HL-60 (cell line): ENCODE measurements at regions not wholly inside any gene's neighbourhood (a gene's known extent, or its start where the extent isn't known, plus 50 kb on each side); places are given as distances from the start of the nearest gene placed in this dataset.

Source experiments
- DNase-seq, 2 experiments: peaks; one replicate each; pipeline ENCODE4 v3.0.0-alpha.2; 2010 to 2020; ENCODE audit warnings: low read depth in 1 of 2, low spot score in 1 of 2
- H3K27ac ChIP-seq: fragments of 250-450 bp; sonication (Bioruptor Pico); replicated peaks from 2 replicates; pipeline ENCODE4 v1.5.1; 2020; ENCODE audit warnings: mild to moderate bottlenecking, moderate library complexity
- H3K27me3 ChIP-seq: fragments of 250-450 bp; sonication (Bioruptor Pico); 2 replicates; pipeline ENCODE4 v1.5.1; 2021; ENCODE audit warnings: mild to moderate bottlenecking, moderate library complexity; ENCODE audit not compliant: insufficient read depth, poor library complexity, severe bottlenecking
- H3K4me3 ChIP-seq: replicated peaks from 2 replicates; pipeline ENCODE4 v1.5.1; 2011; ENCODE audit warnings: mild to moderate bottlenecking, control low read depth, low read length; ENCODE audit not compliant: insufficient read depth
- GABPA ChIP-seq: IDR thresholded peaks from 2 replicates; pipeline ENCODE4 v1.6.1; 2012; ENCODE audit warnings: low read depth
- POLR2AphosphoS5 ChIP-seq: IDR thresholded peaks from 2 replicates; pipeline ENCODE4 v1.6.1; 2012; ENCODE audit warnings: low read depth
- SPI1 ChIP-seq: IDR thresholded peaks from 2 replicates; pipeline ENCODE4 v1.6.1; 2012; ENCODE audit warnings: low read depth, mild to moderate bottlenecking, borderline replicate concordance
- TF ChIP-seq, protein P1 (sequence below): IDR thresholded peaks from one replicate; pipeline ENCODE4 v1.5.1; 2011; ENCODE audit warnings: low read length, control low read depth, inconsistent platforms; ENCODE audit not compliant: insufficient read depth
- TF ChIP-seq, protein P2 (sequence below): IDR thresholded peaks from 2 replicates; pipeline ENCODE4 v1.6.1; 2012; ENCODE audit warnings: low read depth; ENCODE audit not compliant: insufficient replicate concordance

DNA sequence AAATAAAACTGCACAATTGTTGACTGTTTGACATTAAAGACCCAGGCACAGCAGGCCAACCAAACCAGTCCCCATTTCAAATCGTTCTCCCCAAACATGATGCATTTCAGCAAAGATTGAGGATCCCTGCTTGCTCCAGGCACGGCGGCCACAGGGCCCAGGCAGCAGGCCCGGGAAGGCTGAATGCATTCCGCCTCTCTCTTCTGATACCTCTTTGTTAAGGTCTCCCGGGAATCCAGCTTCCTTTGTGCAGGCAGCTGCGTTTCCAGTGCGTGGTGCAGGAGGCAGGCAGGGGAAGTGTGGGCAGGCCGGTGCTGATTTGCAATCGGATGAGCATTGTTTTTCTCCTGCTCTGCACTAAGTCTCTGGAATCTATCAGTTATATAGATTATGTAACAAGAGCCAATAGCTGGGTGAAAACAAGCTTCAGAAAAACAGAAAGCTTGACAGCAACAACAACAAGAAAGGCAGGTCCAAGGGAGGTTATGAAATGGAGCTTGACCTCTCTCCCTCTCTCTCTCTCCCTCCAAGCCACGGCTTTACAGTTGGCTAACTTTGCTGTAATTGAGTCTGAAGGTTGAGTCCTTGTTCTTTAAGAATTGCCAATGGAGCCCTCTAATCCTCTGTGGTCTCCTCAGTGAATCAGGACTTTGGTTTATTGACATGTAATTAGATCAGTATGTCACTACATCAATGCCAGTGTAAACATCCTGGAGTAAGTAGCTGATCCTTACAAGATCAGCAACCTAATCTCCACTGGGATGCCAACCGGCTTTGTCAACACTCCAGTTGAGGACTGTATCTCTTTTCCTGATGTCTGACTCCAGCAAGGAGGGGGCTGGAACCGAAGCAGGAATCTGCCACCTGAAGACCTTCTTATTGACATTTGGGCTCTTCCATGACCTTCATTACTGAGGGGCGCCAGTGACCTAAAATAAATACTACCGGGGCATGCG lies 338.0 kb downstream of the TEX29 start:
- peaks cover 3% of the 10 kb centered on the region for H3K27me3 ChIP-seq
- H3K4me3 ChIP-seq: no peak overlapping the region
- no peak overlapping the region for H3K27ac ChIP-seq
- no peak for TF ChIP-seq SPI1
- TF ChIP-seq POLR2AphosphoS5: no peak
- no peak for TF ChIP-seq GABPA
- TF ChIP-seq, protein P1, sequence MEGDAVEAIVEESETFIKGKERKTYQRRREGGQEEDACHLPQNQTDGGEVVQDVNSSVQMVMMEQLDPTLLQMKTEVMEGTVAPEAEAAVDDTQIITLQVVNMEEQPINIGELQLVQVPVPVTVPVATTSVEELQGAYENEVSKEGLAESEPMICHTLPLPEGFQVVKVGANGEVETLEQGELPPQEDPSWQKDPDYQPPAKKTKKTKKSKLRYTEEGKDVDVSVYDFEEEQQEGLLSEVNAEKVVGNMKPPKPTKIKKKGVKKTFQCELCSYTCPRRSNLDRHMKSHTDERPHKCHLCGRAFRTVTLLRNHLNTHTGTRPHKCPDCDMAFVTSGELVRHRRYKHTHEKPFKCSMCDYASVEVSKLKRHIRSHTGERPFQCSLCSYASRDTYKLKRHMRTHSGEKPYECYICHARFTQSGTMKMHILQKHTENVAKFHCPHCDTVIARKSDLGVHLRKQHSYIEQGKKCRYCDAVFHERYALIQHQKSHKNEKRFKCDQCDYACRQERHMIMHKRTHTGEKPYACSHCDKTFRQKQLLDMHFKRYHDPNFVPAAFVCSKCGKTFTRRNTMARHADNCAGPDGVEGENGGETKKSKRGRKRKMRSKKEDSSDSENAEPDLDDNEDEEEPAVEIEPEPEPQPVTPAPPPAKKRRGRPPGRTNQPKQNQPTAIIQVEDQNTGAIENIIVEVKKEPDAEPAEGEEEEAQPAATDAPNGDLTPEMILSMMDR: no peak
- TF ChIP-seq, protein P2, sequence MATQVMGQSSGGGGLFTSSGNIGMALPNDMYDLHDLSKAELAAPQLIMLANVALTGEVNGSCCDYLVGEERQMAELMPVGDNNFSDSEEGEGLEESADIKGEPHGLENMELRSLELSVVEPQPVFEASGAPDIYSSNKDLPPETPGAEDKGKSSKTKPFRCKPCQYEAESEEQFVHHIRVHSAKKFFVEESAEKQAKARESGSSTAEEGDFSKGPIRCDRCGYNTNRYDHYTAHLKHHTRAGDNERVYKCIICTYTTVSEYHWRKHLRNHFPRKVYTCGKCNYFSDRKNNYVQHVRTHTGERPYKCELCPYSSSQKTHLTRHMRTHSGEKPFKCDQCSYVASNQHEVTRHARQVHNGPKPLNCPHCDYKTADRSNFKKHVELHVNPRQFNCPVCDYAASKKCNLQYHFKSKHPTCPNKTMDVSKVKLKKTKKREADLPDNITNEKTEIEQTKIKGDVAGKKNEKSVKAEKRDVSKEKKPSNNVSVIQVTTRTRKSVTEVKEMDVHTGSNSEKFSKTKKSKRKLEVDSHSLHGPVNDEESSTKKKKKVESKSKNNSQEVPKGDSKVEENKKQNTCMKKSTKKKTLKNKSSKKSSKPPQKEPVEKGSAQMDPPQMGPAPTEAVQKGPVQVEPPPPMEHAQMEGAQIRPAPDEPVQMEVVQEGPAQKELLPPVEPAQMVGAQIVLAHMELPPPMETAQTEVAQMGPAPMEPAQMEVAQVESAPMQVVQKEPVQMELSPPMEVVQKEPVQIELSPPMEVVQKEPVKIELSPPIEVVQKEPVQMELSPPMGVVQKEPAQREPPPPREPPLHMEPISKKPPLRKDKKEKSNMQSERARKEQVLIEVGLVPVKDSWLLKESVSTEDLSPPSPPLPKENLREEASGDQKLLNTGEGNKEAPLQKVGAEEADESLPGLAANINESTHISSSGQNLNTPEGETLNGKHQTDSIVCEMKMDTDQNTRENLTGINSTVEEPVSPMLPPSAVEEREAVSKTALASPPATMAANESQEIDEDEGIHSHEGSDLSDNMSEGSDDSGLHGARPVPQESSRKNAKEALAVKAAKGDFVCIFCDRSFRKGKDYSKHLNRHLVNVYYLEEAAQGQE: no peak
- DNase-seq: no peak

DNA sequence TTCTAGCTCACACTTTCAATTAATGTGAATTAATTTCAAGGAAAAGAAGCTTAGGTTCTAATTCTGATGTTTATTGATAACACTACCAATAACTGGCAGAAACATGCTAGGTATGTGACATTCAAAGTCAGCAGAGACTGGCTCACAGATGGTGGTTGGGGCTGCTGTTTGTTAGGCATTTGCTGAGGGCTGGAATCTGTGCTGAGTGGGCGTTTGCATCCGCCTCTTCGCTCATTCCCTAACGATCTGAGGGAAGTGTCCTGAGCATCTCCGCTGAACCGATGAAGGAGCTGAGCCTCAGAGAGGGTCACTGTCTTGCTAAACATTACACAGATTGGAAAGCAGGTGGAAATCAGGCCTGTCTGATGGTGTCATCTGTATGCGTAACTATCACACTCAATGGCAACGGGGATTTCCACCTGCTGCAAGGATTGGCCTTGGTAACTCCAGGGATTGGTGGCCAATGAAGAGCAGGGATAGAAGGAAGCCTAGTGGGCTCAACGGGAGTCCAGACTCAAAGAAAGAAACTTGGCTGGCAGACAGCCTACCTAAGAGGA lies 338.9 kb downstream of the TEX29 start:
- DNase-seq: no peak
- TF ChIP-seq SPI1 (no peak), POLR2AphosphoS5 (no peak), GABPA (no peak)
- TF ChIP-seq, protein P2: no peak
- TF ChIP-seq, protein P1: no peak
- Histone ChIP-seq H3K4me3 (no peak overlapping the region), H3K27ac (no peak overlapping the region), H3K27me3 (no peaks in the 10 kb centered on the region)

DNA sequence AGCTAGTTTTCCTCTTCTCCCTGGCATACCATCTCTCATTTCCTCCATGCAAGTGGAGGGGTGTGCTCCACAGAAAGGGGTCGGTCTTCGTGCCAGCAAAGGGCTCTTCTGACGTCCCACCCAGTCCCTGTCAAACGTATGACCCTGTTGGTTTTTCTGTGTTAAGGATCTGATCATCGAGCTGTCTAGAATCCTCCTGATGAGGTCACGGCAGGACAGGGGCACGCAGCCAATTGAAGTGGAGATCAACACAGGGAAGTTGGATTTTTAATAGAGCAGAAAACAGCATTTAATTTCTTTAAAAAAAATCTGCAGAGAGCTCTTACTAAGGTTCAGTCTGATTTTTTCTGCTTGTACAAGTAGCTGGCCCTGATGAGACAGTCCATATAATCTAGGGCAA lies 339.4 kb downstream of the TEX29 start:
- H3K27me3 ChIP-seq: no peaks in the 10 kb centered on the region
- H3K27ac ChIP-seq: no peak overlapping the region
- no peak for TF ChIP-seq POLR2AphosphoS5
- no peak for TF ChIP-seq GABPA
- TF ChIP-seq SPI1: no peak
- TF ChIP-seq, protein P2: no peak
- TF ChIP-seq, protein P1: no peak
- no peak for DNase-seq
- no peak overlapping the region for H3K4me3 ChIP-seq
